Thyroid gland (tissue), 4 donors: ENCODE measurements at regions not wholly inside any gene's neighbourhood (a gene's known extent, or its start where the extent isn't known, plus 50 kb on each side); places are given as distances from the start of the nearest gene placed in this dataset.

Experiments used
- DNase-seq, 2 donors: peaks; one replicate each; pipeline ENCODE4 v3.0.0-alpha.2; 2019
- H3K27ac ChIP-seq, 3 donors: fragments of 200-600 bp; sonication (generic); 1 replicate in 2 of 3; 2 replicates in 1 of 3; pipeline ENCODE4 v1.5.1; 2016 to 2019; ENCODE audit warnings: mild to moderate bottlenecking in 1 of 3, moderate library complexity in 1 of 3
- H3K27me3 ChIP-seq: fragments of 200-600 bp; sonication (generic); one replicate; pipeline ENCODE4 v1.5.1; 2019
- H3K36me3 ChIP-seq, 2 donors: fragments of 200-600 bp; sonication (generic); one replicate each; pipeline ENCODE4 v1.5.1; 2016 to 2019
- H3K4me1 ChIP-seq, 2 donors: fragments of 200-600 bp; sonication (generic); one replicate each; pipeline ENCODE4 v1.5.1; 2017 to 2019
- H3K4me3 ChIP-seq, 3 donors: fragments of 200-600 bp; sonication (generic); replicated peaks in 1 of 3; 1 replicate in 2 of 3; 2 replicates in 1 of 3; pipeline ENCODE4 v1.5.1; 2016; ENCODE audit warnings: mild to moderate bottlenecking in 1 of 3
- H3K9me3 ChIP-seq: fragments of 200-600 bp; sonication (generic); one replicate; pipeline ENCODE4 v1.5.1; 2017
- CTCF ChIP-seq, 6 experiments: fragments of 200-600 bp in 3 of 6; fragments of 450-650 bp in 3 of 6; sonication (generic) in 3 of 6; IDR thresholded peaks; one replicate each; pipeline ENCODE4 v1.5.1; 2016 to 2019; ENCODE audit warnings: antibody characterized with exemption in 6 of 6, mild to moderate bottlenecking in 2 of 6, inconsistent platforms in 1 of 6, moderate library complexity in 1 of 6
- POLR2A ChIP-seq, 2 donors: fragments of 450-650 bp; IDR thresholded peaks; one replicate each; pipeline ENCODE4 v1.6.1; 2017; ENCODE audit warnings: antibody characterized with exemption in 2 of 2, mild to moderate bottlenecking in 2 of 2, moderate library complexity in 1 of 2
- WGBS, 2 donors: methylation state at CpG; one replicate each; pipeline ENCODE4 v1.1.5; 2017; 5-methylcytosine and 5-hydroxymethylcytosine counted together
- intact Hi-C: fragments of 100-400 bp; cut with DNase I; formaldehyde crosslinking; loops from one replicate; pipeline ENCODE4 v1.15.1; 2023

GRCh38 chr6:98280492-98280891, 553.9 kb upstream of the POU3F2 start:
- no peak for DNase-seq
- no peaks in the 10 kb centered on the region for H3K27me3 ChIP-seq
- no peaks in the 10 kb centered on the region for H3K9me3 ChIP-seq
- H3K4me1 ChIP-seq = no peaks in the 10 kb centered on the region
- H3K36me3 ChIP-seq = no peaks in the 10 kb centered on the region
- TF ChIP-seq CTCF (IDR thresholded peaks at IDR 0.05) (no peak), POLR2A (IDR thresholded peaks at IDR 0.05) (no peak)
- no peak overlapping the region for H3K27ac ChIP-seq
- intact Hi-C loops = no loop called here
- H3K4me3 ChIP-seq = no peak overlapping the region

GRCh38 chr6:98286620-98287019, 547.8 kb upstream of the POU3F2 start:
- no peak for DNase-seq
- H3K27ac ChIP-seq = no peak overlapping the region
- no peaks in the 10 kb centered on the region for H3K36me3 ChIP-seq
- intact Hi-C loops = no loop called here
- TF ChIP-seq CTCF (IDR thresholded peaks at IDR 0.05) = no peak
- 91 to 94% methylated on average over 3 of the region's 3 CpGs for WGBS, 2 donors
- H3K4me1 ChIP-seq = no peaks in the 10 kb centered on the region
- no peaks in the 10 kb centered on the region for H3K27me3 ChIP-seq
- no peaks in the 10 kb centered on the region for H3K9me3 ChIP-seq
- no peak overlapping the region for H3K4me3 ChIP-seq

- Histone ChIP-seq H3K4me3 (no peak overlapping the region), H3K27me3 (no peaks in the 10 kb centered on the region), H3K27ac (no peak overlapping the region), H3K4me1 (no peaks in the 10 kb centered on the region), H3K36me3 (no peaks in the 10 kb centered on the region), H3K9me3 (no peaks in the 10 kb centered on the region)
- no peak for DNase-seq
- TF ChIP-seq CTCF (IDR thresholded peaks at IDR 0.05) (no peak), POLR2A (IDR thresholded peaks at IDR 0.05) (no peak)
- WGBS, 2 donors = 90 to 92% methylated on average over 3 of the region's 3 CpGs
- intact Hi-C loops = no loop called here
Measured at GRCh38 chr6:98287876-98288275, 546.5 kb upstream of the POU3F2 start.

- Histone ChIP-seq H3K4me3 (no peak overlapping the region), H3K9me3 (no peaks in the 10 kb centered on the region), H3K27me3 (no peaks in the 10 kb centered on the region), H3K4me1 (no peaks in the 10 kb centered on the region), H3K36me3 (no peaks in the 10 kb centered on the region), H3K27ac (no peak overlapping the region)
- 52 to 57% methylated on average over 3 of the region's 3 CpGs for WGBS, 2 donors
- intact Hi-C loops = no loop called here
- no peak for DNase-seq
- no peak for TF ChIP-seq CTCF (IDR thresholded peaks at IDR 0.05)
- no peak for TF ChIP-seq POLR2A (IDR thresholded peaks at IDR 0.05)
Measured at GRCh38 chr6:98292810-98293209, 541.6 kb upstream of the POU3F2 start.

GRCh38 chr6:98295515-98296175, 538.7 kb upstream of the POU3F2 start:
- Histone ChIP-seq H3K27ac (no peak overlapping the region), H3K4me1 (no peaks in the 10 kb centered on the region), H3K36me3 (no peaks in the 10 kb centered on the region), H3K4me3 (no peak overlapping the region), H3K27me3 (no peaks in the 10 kb centered on the region), H3K9me3 (no peaks in the 10 kb centered on the region)
- DNase-seq = no peak
- WGBS, 2 donors = 48 to 49% methylated on average over 5 of the region's 5 CpGs
- TF ChIP-seq POLR2A (IDR thresholded peaks at IDR 0.05) (no peak), CTCF (IDR thresholded peaks at IDR 0.05) (no peak)
- intact Hi-C loops = no loop called here
